H1 (cell line): ENCODE measurements at regions not wholly inside any gene's neighbourhood (a gene's known extent, or its start where the extent isn't known, plus 50 kb on each side); places are given as distances from the start of the nearest gene placed in this dataset.

ENCODE experiments used
- CTCF ChIA-PET: fragments of 300-600 bp; sonication (Branson Sonifier 250); formaldehyde crosslinking; loops from one replicate; lab custom pipeline; 2021; ENCODE audit not compliant: partially characterized antibody; lab: Charles Lee
- POLR2A ChIA-PET: fragments of 300-600 bp; sonication (Branson Sonifier 250); formaldehyde crosslinking; loops from one replicate; lab custom pipeline; 2021; ENCODE audit warnings: inconsistent platforms; ENCODE audit not compliant: partially characterized antibody; lab: Charles Lee
- DNase-seq, 2 experiments: peaks; one replicate each; pipeline versions ENCODE4 v3.0.0 to v3.0.0-alpha.2; 2010 to 2022; ENCODE audit warnings: low spot score in 2 of 2, low read depth in 1 of 2, mixed read lengths in 1 of 2
- FAIRE-seq: peaks from 2 replicates; lab custom pipeline; 2011; peaks lifted over from hg19 to GRCh38; lab: Jason Lieb, UNC
- H2AFZ ChIP-seq: 2 replicates; pipeline ENCODE4 v1.8.1; 2012; ENCODE audit warnings: low read length, inconsistent platforms
- H2AK5ac ChIP-seq: 2 replicates; pipeline ENCODE4 v1.6.1; 2013; ENCODE audit warnings: low read depth, low read length
- H2BK120ac ChIP-seq: replicated peaks from 2 replicates; pipeline ENCODE3; 2013; ENCODE audit warnings: low read depth, low read length, inconsistent platforms
- H2BK12ac ChIP-seq: 2 replicates; pipeline ENCODE4 v1.6.1; 2013; ENCODE audit warnings: low read depth, low read length
- H2BK15ac ChIP-seq: 2 replicates; pipeline ENCODE4 v1.6.1; 2013; ENCODE audit warnings: low read length
- H2BK20ac ChIP-seq: 2 replicates; pipeline ENCODE4 v1.6.1; 2013; ENCODE audit warnings: low read length
- H2BK5ac ChIP-seq: 2 replicates; pipeline ENCODE4 v1.6.1; 2013; ENCODE audit warnings: low read depth, low read length
- H3K14ac ChIP-seq: 2 replicates; pipeline ENCODE4 v1.6.1; 2013; ENCODE audit warnings: inconsistent platforms; ENCODE audit not compliant: insufficient read length
- H3K18ac ChIP-seq: 2 replicates; pipeline ENCODE4 v1.6.1; 2013; ENCODE audit warnings: low read length; ENCODE audit errors: extremely low read depth
- H3K23ac ChIP-seq: 2 replicates; pipeline ENCODE4 v1.6.1; 2013; ENCODE audit warnings: inconsistent platforms; ENCODE audit not compliant: insufficient read length
- H3K23me2 ChIP-seq: 2 replicates; pipeline ENCODE4 v1.6.1; 2013; ENCODE audit warnings: low read depth, low read length
- H3K27ac ChIP-seq: 2 replicates; pipeline ENCODE4 v1.6.1; 2011; ENCODE audit warnings: low read depth, low read length, inconsistent platforms
- H3K27me3 ChIP-seq, 4 experiments: replicated peaks in 1 of 4; 1 replicate in 1 of 4; 2 replicates in 3 of 4; pipeline versions ENCODE4 v1.6.1 to v1.8.1; 2011 to 2013; ENCODE audit warnings: low read length in 3 of 4, mild to moderate bottlenecking in 3 of 4, inconsistent platforms in 2 of 4, mixed read lengths in 2 of 4, moderate library complexity in 1 of 4; ENCODE audit not compliant: control insufficient read depth in 3 of 4, insufficient read depth in 3 of 4; ENCODE audit errors: extremely low read depth in 1 of 4
- H3K36me3 ChIP-seq, 4 experiments: 2 replicates each; pipeline versions ENCODE4 v1.6.1 to v1.8.1; 2011 to 2013; ENCODE audit warnings: mild to moderate bottlenecking in 4 of 4, low read length in 3 of 4, moderate library complexity in 2 of 4, control low read depth in 1 of 4, inconsistent platforms in 1 of 4; ENCODE audit not compliant: insufficient read depth in 4 of 4, control insufficient read depth in 2 of 4
- H3K4ac ChIP-seq: replicated peaks from 2 replicates; pipeline ENCODE3; 2013; ENCODE audit warnings: low read length, low read depth, mixed read lengths, inconsistent platforms; ENCODE audit not compliant: insufficient read length
- H3K4me1 ChIP-seq, 4 experiments: replicated peaks in 1 of 4; 1 replicate in 1 of 4; 2 replicates in 3 of 4; pipeline versions ENCODE4 v1.6.1 to v1.8.1; 2011 to 2013; ENCODE audit warnings: low read length in 3 of 4, inconsistent platforms in 2 of 4, mixed read lengths in 1 of 4; ENCODE audit not compliant: insufficient read depth in 4 of 4, control insufficient read depth in 3 of 4
- H3K4me2 ChIP-seq, 2 experiments: 2 replicates each; pipeline versions ENCODE4 v1.6.1 to v1.8.1; 2011 to 2013; ENCODE audit warnings: low read depth in 2 of 2, low read length in 2 of 2, control low read depth in 1 of 2, inconsistent platforms in 1 of 2, mild to moderate bottlenecking in 1 of 2; ENCODE audit not compliant: insufficient read depth in 1 of 2
- H3K4me3 ChIP-seq, 4 experiments: fragments of 200-600, 300-600 bp in 1 of 4; sonication (generic), shearing (Covaris generic), sonication (Bioruptor Twin) in 1 of 4; 2 replicates each; pipeline versions ENCODE4 v1.5.1 to v1.8.1; 2011 to 2016; ENCODE audit warnings: low read length in 4 of 4, low read depth in 3 of 4, control low read depth in 2 of 4, inconsistent platforms in 2 of 4, mild to moderate bottlenecking in 2 of 4, mixed read lengths in 1 of 4, moderate library complexity in 1 of 4; ENCODE audit not compliant: insufficient read depth in 2 of 4; ENCODE audit errors: extremely low read depth in 1 of 4
- H3K56ac ChIP-seq: replicated peaks from 2 replicates; pipeline ENCODE3; 2013; ENCODE audit warnings: low read depth, mild to moderate bottlenecking, mixed read lengths, low read length, inconsistent platforms; ENCODE audit not compliant: insufficient read length
- H3K79me1 ChIP-seq: 2 replicates; pipeline ENCODE4 v1.6.1; 2013; ENCODE audit warnings: low read depth, low read length, control low read depth
- H3K79me2 ChIP-seq, 2 experiments: 2 replicates each; pipeline versions ENCODE4 v1.6.1 to v1.8.1; 2012 to 2013; ENCODE audit warnings: low read length in 2 of 2, mild to moderate bottlenecking in 2 of 2, inconsistent platforms in 1 of 2; ENCODE audit not compliant: insufficient read depth in 2 of 2, control insufficient read depth in 1 of 2
- H3K9ac ChIP-seq, 4 experiments: replicated peaks in 1 of 4; 1 replicate in 1 of 4; 2 replicates in 3 of 4; pipeline versions ENCODE4 v1.6.1 to v1.8.1; 2011 to 2013; ENCODE audit warnings: low read depth in 3 of 4, low read length in 3 of 4, control low read depth in 2 of 4, mild to moderate bottlenecking in 2 of 4, moderate library complexity in 2 of 4, inconsistent platforms in 1 of 4; ENCODE audit errors: extremely low read depth in 1 of 4
- H3K9me3 ChIP-seq, 2 experiments: 2 replicates each; pipeline versions ENCODE4 v1.6.1 to v1.8.1; 2012 to 2013; ENCODE audit warnings: mild to moderate bottlenecking in 2 of 2, moderate library complexity in 2 of 2, control low read depth in 1 of 2, inconsistent platforms in 1 of 2, low read depth in 1 of 2, low read length in 1 of 2, mixed read lengths in 1 of 2; ENCODE audit not compliant: insufficient read depth in 2 of 2
- H4K20me1 ChIP-seq, 2 experiments: replicated peaks in 1 of 2; 2 replicates each; pipeline versions ENCODE3 to v1.8.1; 2011 to 2013; ENCODE audit warnings: inconsistent platforms in 2 of 2, low read length in 2 of 2, mild to moderate bottlenecking in 1 of 2; ENCODE audit not compliant: insufficient read depth in 2 of 2, control insufficient read depth in 1 of 2
- H4K5ac ChIP-seq: 2 replicates; pipeline ENCODE4 v1.6.1; 2013; ENCODE audit warnings: low read length, low read depth, mixed read lengths, inconsistent platforms; ENCODE audit not compliant: insufficient read length
- H4K8ac ChIP-seq: 2 replicates; pipeline ENCODE4 v1.8.0; 2013; ENCODE audit warnings: mild to moderate bottlenecking, moderate library complexity, low read length, inconsistent platforms; ENCODE audit not compliant: insufficient read depth; ENCODE audit errors: extremely low read depth
- H4K91ac ChIP-seq: replicated peaks from 2 replicates; pipeline ENCODE3; 2013; ENCODE audit warnings: low read length, mixed read lengths, inconsistent platforms; ENCODE audit not compliant: insufficient read length
- ASH2L ChIP-seq: fragments of 200-600, 300-600 bp; sonication (generic); IDR thresholded peaks from one replicate; pipeline ENCODE4 v1.7.1; 2017; ENCODE audit warnings: low read length
- CEBPB ChIP-seq: IDR thresholded peaks from 2 replicates; pipeline ENCODE4 v1.6.1; 2012; ENCODE audit warnings: low read depth, low read length
- CREB1 ChIP-seq: IDR thresholded peaks from 2 replicates; pipeline ENCODE4 v1.6.1; 2012; ENCODE audit warnings: inconsistent platforms
- EZH2 ChIP-seq: fragments of 200-600 bp; sonication (generic); IDR thresholded peaks from 2 replicates; pipeline ENCODE4 v1.7.1; 2012; ENCODE audit warnings: low read depth, mild to moderate bottlenecking, moderate library complexity, low read length, inconsistent platforms; ENCODE audit not compliant: severe bottlenecking
- HDAC2 ChIP-seq, 2 experiments: fragments of 300-600 bp in 1 of 2; sonication (generic) in 1 of 2; IDR thresholded peaks; 2 replicates each; pipeline ENCODE4 v1.6.1; 2011 to 2012; ENCODE audit warnings: low read depth in 2 of 2, low read length in 2 of 2, mild to moderate bottlenecking in 2 of 2, moderate library complexity in 2 of 2, borderline replicate concordance in 1 of 2, inconsistent platforms in 1 of 2
- JUN ChIP-seq: IDR thresholded peaks from 2 replicates; pipeline ENCODE4 v1.6.1; 2011; ENCODE audit warnings: low read depth, mild to moderate bottlenecking, improper control_type of control experiment, low read length
- KDM1A ChIP-seq: fragments of 200-600, 300-600 bp; sonication (generic); IDR thresholded peaks from 2 replicates; pipeline ENCODE4 v1.7.1; 2016; ENCODE audit warnings: mild to moderate bottlenecking, low read length, borderline replicate concordance
- RNF2 ChIP-seq: fragments of 200-900, 300-1000 bp; sonication (generic); IDR thresholded peaks from 2 replicates; pipeline ENCODE4 v1.7.1; 2016; ENCODE audit warnings: borderline replicate concordance, low read depth, mild to moderate bottlenecking, antibody characterized with exemption, low read length; ENCODE audit not compliant: poor library complexity, severe bottlenecking; ENCODE audit errors: missing control alignments
- RXRA ChIP-seq: IDR thresholded peaks from 2 replicates; pipeline ENCODE4 v1.6.1; 2011; ENCODE audit warnings: low read depth, mild to moderate bottlenecking, low read length, moderate library complexity; ENCODE audit not compliant: insufficient read depth
- SUZ12 ChIP-seq: fragments of 200-600 bp; sonication (generic); IDR thresholded peaks from 2 replicates; pipeline ENCODE4 v1.6.1; 2012; ENCODE audit warnings: mild to moderate bottlenecking, inconsistent platforms, low read length, moderate library complexity, mixed read lengths
- WGBS, 2 experiments: shearing (Covaris generic) in 1 of 2; methylation state at CpG; one replicate each; pipeline versions ENCODE4 v1.1.6 to v1.1.7; 2013 to 2015; ENCODE audit warnings: low lambda C conversion rate in 2 of 2, mixed read lengths in 2 of 2, inconsistent platforms in 1 of 2, low coverage in 1 of 2, missing lambda C conversion rate in 1 of 2; ENCODE audit not compliant: insufficient replicate concordance in 2 of 2, insufficient coverage in 1 of 2, insufficient read length in 1 of 2; ENCODE audit errors: extremely low coverage in 1 of 2, missing lambda C conversion rate in 1 of 2; 5-methylcytosine and 5-hydroxymethylcytosine counted together
- TF ChIP-seq, protein P1 (sequence below): IDR thresholded peaks from 2 replicates; pipeline ENCODE4 v1.6.1; 2012; ENCODE audit warnings: low read length, inconsistent platforms

- no peak overlapping the region for H4K91ac ChIP-seq
- H3K56ac ChIP-seq = no peak overlapping the region
- no peaks in the 10 kb centered on the region for H3K79me2 ChIP-seq
- H3K27ac ChIP-seq = no peak overlapping the region
- ChIA-PET CTCF (no interaction called here), POLR2A (no interaction called here)
- H3K14ac ChIP-seq = no peak overlapping the region
- no peak overlapping the region for H2BK20ac ChIP-seq
- H3K4ac ChIP-seq = no peak overlapping the region
- H4K8ac ChIP-seq = no peak overlapping the region
- H2AFZ ChIP-seq = no peak overlapping the region
- H2BK120ac ChIP-seq = no peak overlapping the region
- no peak overlapping the region for H2BK15ac ChIP-seq
- H3K9ac ChIP-seq = no peak overlapping the region
- no peak overlapping the region for H3K18ac ChIP-seq
- no peak overlapping the region for H3K4me2 ChIP-seq
- H3K9me3 ChIP-seq = peaks cover 7 to 16% of the 10 kb centered on the region in 2 experiments; a peak in 3 of 4 replicates
- no peak overlapping the region for H2BK12ac ChIP-seq
- H4K20me1 ChIP-seq = no peaks in the 10 kb centered on the region
- no peak overlapping the region for H3K4me3 ChIP-seq
- 87% methylated on average over 4 of the region's 4 CpGs; no CpG with 5 or more reads in 1 of the 2 experiments for WGBS, 2 experiments
- H4K5ac ChIP-seq = no peak overlapping the region
- no peak for DNase-seq
- no peaks in the 10 kb centered on the region for H3K36me3 ChIP-seq
- H2BK5ac ChIP-seq = no peak overlapping the region
- H3K23me2 ChIP-seq = no peaks in the 10 kb centered on the region
- no peaks in the 10 kb centered on the region for H3K79me1 ChIP-seq
- no peaks in the 10 kb centered on the region; a peak in 1 of 7 replicates for H3K27me3 ChIP-seq
- no peak overlapping the region for H2AK5ac ChIP-seq
- H3K23ac ChIP-seq = no peak overlapping the region
- no peak for FAIRE-seq
- H3K4me1 ChIP-seq = no peaks in the 10 kb centered on the region
- TF ChIP-seq SUZ12 (no peak), EZH2 (no peak), ASH2L (no peak), CREB1 (no peak), JUN (no peak), HDAC2 (IDR thresholded peaks at IDR 0.05; ENCODE audit: borderline replicate concordance in 1 of 2, low read depth in 2 of 2, low read length in 2 of 2) (no peak), KDM1A (no peak), RNF2 (no peak), CEBPB (no peak), RXRA (no peak)
- TF ChIP-seq, protein P1, sequence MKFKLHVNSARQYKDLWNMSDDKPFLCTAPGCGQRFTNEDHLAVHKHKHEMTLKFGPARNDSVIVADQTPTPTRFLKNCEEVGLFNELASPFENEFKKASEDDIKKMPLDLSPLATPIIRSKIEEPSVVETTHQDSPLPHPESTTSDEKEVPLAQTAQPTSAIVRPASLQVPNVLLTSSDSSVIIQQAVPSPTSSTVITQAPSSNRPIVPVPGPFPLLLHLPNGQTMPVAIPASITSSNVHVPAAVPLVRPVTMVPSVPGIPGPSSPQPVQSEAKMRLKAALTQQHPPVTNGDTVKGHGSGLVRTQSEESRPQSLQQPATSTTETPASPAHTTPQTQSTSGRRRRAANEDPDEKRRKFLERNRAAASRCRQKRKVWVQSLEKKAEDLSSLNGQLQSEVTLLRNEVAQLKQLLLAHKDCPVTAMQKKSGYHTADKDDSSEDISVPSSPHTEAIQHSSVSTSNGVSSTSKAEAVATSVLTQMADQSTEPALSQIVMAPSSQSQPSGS = no peak
These were observed 98.8 kb upstream of the GALNT15 start for GRCh38 chr3:16075647-16076046.
